DND-41 (cell line): ENCODE measurements at regions not wholly inside any gene's neighbourhood (a gene's known extent, or its start where the extent isn't known, plus 50 kb on each side); places are given as distances from the start of the nearest gene placed in this dataset.

Source experiments
- ATAC-seq: fragments of 200-7000 bp; cut with Tn5 transposase; 3 replicates; pipeline ENCODE4 v1.9.1; 2021; ENCODE audit warnings: low read depth; ENCODE audit not compliant: insufficient read depth
- DNase-seq: peaks from one replicate; pipeline ENCODE4 v3.0.0-alpha.2; 2020
- H2AFZ ChIP-seq: 2 replicates; pipeline ENCODE4 v1.6.0; 2012; ENCODE audit warnings: low read depth, low read length
- H3K27ac ChIP-seq: 2 replicates; pipeline ENCODE4 v1.5.1; 2012; ENCODE audit warnings: low read length, inconsistent platforms
- H3K27me3 ChIP-seq: fragments of 200-600 bp; sonication (generic); 2 replicates; pipeline ENCODE4 v1.6.0; 2012; ENCODE audit warnings: low read length, mild to moderate bottlenecking, inconsistent platforms; ENCODE audit not compliant: insufficient read depth, poor library complexity
- H3K36me3 ChIP-seq: 2 replicates; pipeline ENCODE4 v1.5.1; 2012; ENCODE audit warnings: low read length, inconsistent platforms; ENCODE audit not compliant: insufficient read depth
- H3K4me1 ChIP-seq: 2 replicates; pipeline ENCODE4 v1.5.1; 2012; ENCODE audit warnings: mild to moderate bottlenecking, low read length; ENCODE audit not compliant: insufficient read depth
- H3K4me2 ChIP-seq: 2 replicates; pipeline ENCODE4 v1.6.0; 2012; ENCODE audit warnings: mild to moderate bottlenecking, moderate library complexity, low read length, inconsistent platforms; ENCODE audit not compliant: insufficient read depth
- H3K4me3 ChIP-seq, 2 experiments: fragments of 200-600 bp in 1 of 2; shearing (Covaris generic) in 1 of 2; 2 replicates each; pipeline ENCODE4 v1.5.1; 2012 to 2016; ENCODE audit warnings: inconsistent platforms in 2 of 2, low read length in 2 of 2, mild to moderate bottlenecking in 2 of 2, low read depth in 1 of 2, moderate library complexity in 1 of 2
- H3K79me2 ChIP-seq: 2 replicates; pipeline ENCODE4 v1.6.0; 2012; ENCODE audit warnings: low read length, inconsistent platforms; ENCODE audit not compliant: insufficient read depth
- H3K9ac ChIP-seq: 2 replicates; pipeline ENCODE4 v1.6.0; 2012; ENCODE audit warnings: low read depth, mild to moderate bottlenecking, inconsistent platforms, low read length, moderate library complexity
- H3K9me3 ChIP-seq: 2 replicates; pipeline ENCODE4 v1.5.1; 2012; ENCODE audit warnings: low read length, moderate library complexity, mild to moderate bottlenecking, inconsistent platforms; ENCODE audit not compliant: insufficient read depth, severe bottlenecking
- H4K20me1 ChIP-seq: 2 replicates; pipeline ENCODE4 v1.6.0; 2012; ENCODE audit warnings: low read length; ENCODE audit not compliant: insufficient read depth
- CTCF ChIP-seq: IDR thresholded peaks from 2 replicates; pipeline ENCODE4 v1.5.1; 2012; ENCODE audit warnings: borderline replicate concordance, low read length, moderate library complexity, mild to moderate bottlenecking; ENCODE audit not compliant: poor library complexity, severe bottlenecking; ENCODE audit errors: extremely low read depth
- EZH2 ChIP-seq: IDR thresholded peaks from 3 replicates; pipeline ENCODE4 v1.6.1; 2012; ENCODE audit warnings: borderline replicate concordance, low read depth, mild to moderate bottlenecking, moderate library complexity, low read length, inconsistent platforms; ENCODE audit not compliant: severe bottlenecking

DNA sequence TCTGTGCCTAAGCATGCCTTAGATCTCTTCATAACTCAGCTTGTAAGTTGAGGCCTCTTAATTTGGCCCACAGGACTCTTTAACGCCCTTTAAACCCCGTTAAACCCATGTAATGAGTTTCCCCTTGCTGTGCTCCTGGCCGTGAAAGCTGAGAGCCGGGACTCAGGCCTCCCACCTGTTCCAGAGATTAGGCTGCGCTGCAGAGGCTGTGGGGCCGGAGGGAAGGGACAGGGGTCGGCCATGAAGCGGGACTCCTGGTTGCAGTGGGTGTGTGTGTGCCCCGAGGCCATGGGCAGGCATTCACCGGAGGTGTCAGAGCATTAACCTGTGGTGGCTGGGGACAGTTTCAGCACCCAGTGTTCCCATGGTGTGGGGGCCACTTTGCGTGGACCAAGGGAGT lies 150.8 kb upstream of the IRX3 start:
- H3K27ac ChIP-seq: no peak overlapping the region

DNA sequence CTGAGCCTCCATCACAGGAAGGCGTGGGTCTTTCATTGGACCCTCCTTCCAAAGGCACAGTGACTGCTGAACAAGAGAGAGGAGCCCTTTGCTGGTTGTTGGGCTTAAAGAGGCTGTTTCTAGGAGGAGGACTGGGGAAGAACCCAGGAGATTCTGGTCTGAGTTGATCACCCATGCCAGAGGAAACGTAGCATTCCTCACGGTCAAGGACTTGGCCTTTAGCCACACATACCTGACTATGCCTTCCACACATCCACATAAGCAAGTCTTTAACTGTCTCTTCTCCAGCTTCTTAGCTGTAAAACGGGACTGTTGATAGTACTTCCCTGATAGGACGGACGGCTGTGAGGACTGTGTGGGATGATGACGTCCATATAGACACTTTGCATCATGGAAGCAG lies 149.8 kb upstream of the IRX3 start:
- TF ChIP-seq CTCF: no peak
- no peak for TF ChIP-seq EZH2
- no peak overlapping the region for H3K9ac ChIP-seq
- H3K4me2 ChIP-seq: no peak overlapping the region
- H4K20me1 ChIP-seq: no peaks in the 10 kb centered on the region
- peaks cover 14% of the 10 kb centered on the region for H3K4me1 ChIP-seq
- no peak overlapping the region for H2AFZ ChIP-seq
- H3K36me3 ChIP-seq: no peaks in the 10 kb centered on the region
- H3K27ac ChIP-seq: no peak overlapping the region
- no peak for ATAC-seq
- no peaks in the 10 kb centered on the region for H3K79me2 ChIP-seq
- H3K27me3 ChIP-seq: no peaks in the 10 kb centered on the region
- H3K9me3 ChIP-seq: no peaks in the 10 kb centered on the region
- H3K4me3 ChIP-seq: no peak overlapping the region
- no peak for DNase-seq

More for the DNA sequence above, 150.8 kb upstream of the IRX3 start:
- Histone ChIP-seq H3K27me3 (no peaks in the 10 kb centered on the region), H3K4me2 (no peak overlapping the region), H3K4me3 (no peak overlapping the region), H3K4me1 (peaks cover 3% of the 10 kb centered on the region), H3K9me3 (no peaks in the 10 kb centered on the region), H3K79me2 (no peaks in the 10 kb centered on the region), H3K36me3 (no peaks in the 10 kb centered on the region), H4K20me1 (no peaks in the 10 kb centered on the region), H2AFZ (no peak overlapping the region), H3K9ac (no peak overlapping the region)
- ATAC-seq: no peak
- no peak for TF ChIP-seq CTCF
- no peak for DNase-seq

DNA sequence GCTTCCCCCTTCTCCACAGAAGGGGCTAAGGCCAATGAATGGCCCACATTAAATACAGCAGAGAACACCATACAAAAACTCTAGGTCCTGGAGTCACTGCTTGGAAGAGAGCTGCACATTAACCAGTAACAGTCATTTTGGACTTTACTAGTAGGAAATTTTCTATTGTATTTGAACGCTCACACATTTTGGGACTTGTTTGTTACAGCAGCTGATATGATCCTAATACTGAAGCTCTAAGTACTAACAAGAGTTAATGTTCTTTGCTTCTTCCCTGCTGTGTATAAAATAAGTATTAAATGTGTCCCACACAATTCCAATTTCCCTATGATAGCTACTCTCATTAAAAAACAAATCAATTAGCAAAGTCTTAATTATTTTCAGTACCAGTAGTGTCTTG lies 148.3 kb upstream of the IRX3 start:
- Histone ChIP-seq H3K4me3 (no peak overlapping the region), H3K27ac (no peak overlapping the region), H3K4me2 (no peak overlapping the region), H2AFZ (no peak overlapping the region), H3K9ac (no peak overlapping the region), H3K79me2 (no peaks in the 10 kb centered on the region), H4K20me1 (no peaks in the 10 kb centered on the region), H3K36me3 (no peaks in the 10 kb centered on the region), H3K4me1 (peaks cover 22% of the 10 kb centered on the region), H3K27me3 (no peaks in the 10 kb centered on the region), H3K9me3 (peaks cover under 1% of the 10 kb centered on the region)
- no peak for ATAC-seq
- no peak for DNase-seq
- no peak for TF ChIP-seq CTCF
- no peak for TF ChIP-seq EZH2

GRCh38 chr16:54432897-54433229 lies 146.3 kb upstream of the IRX3 start:
- Histone ChIP-seq H3K4me2 (no peak overlapping the region), H3K9ac (no peak overlapping the region)
- TF ChIP-seq CTCF (no peak), EZH2 (no peak)

More at GRCh38 chr16:54432897-54433229, 146.3 kb upstream of the IRX3 start:
- H3K9me3 ChIP-seq: peaks cover 5% of the 10 kb centered on the region
- H3K4me1 ChIP-seq: peaks cover 22% of the 10 kb centered on the region
- DNase-seq (no peak), ATAC-seq (no peak)
- H3K36me3 ChIP-seq: no peaks in the 10 kb centered on the region
- no peak overlapping the region for H3K27ac ChIP-seq
- no peak overlapping the region for H3K4me3 ChIP-seq
- no peak overlapping the region for H2AFZ ChIP-seq
- H3K79me2 ChIP-seq: no peaks in the 10 kb centered on the region
- no peaks in the 10 kb centered on the region for H3K27me3 ChIP-seq
- H4K20me1 ChIP-seq: no peaks in the 10 kb centered on the region
